GM12878 (cell line): ENCODE measurements at regions not wholly inside any gene's neighbourhood (a gene's known extent, or its start where the extent isn't known, plus 50 kb on each side); places are given as distances from the start of the nearest gene placed in this dataset.

ENCODE experiments used
- CUX1 ChIP-seq: IDR thresholded peaks from 2 replicates; pipeline ENCODE4 v1.6.1; 2012; ENCODE audit warnings: improper control_type of control experiment, low read depth, low read length; ENCODE audit not compliant: insufficient replicate concordance
- EED ChIP-seq: sonication (generic); IDR thresholded peaks from 2 replicates; pipeline ENCODE4 v1.6.1; 2016; ENCODE audit warnings: antibody characterized with exemption, low read depth
- PRDM15 ChIP-seq: fragments of 450-650 bp; formaldehyde crosslinking; IDR thresholded peaks from 2 replicates; pipeline ENCODE4 v1.4.0; 2020; ENCODE audit warnings: mild to moderate bottlenecking, moderate library complexity
- ZBTB11 ChIP-seq: fragments of 450-650 bp; formaldehyde crosslinking; IDR thresholded peaks from 2 replicates; pipeline ENCODE4 v1.5.0; 2022; ENCODE audit warnings: mild to moderate bottlenecking, missing genetic modification characterization

- TF ChIP-seq PRDM15 (CRISPR knock-in tag) = no peak
- TF ChIP-seq CUX1 = no peak
- TF ChIP-seq ZBTB11 (CRISPR knock-in tag) = no peak
- TF ChIP-seq EED = no peak
- TF ChIP-seq, all 136 proteins: peak for 0
These were observed 718.0 kb downstream of the TBL1XR1 start (continued) for GRCh38 chr3:176479248-176479647.
